GM12878 (cell line): ENCODE measurements at regions not wholly inside any gene's neighbourhood (a gene's known extent, or its start where the extent isn't known, plus 50 kb on each side); places are given as distances from the start of the nearest gene placed in this dataset.

Experiments used
- BHLHE40 ChIP-seq, 2 experiments: fragments of 450-650 bp in 1 of 2; IDR thresholded peaks; 2 replicates each; pipeline ENCODE4 v1.6.1; 2011 to 2017; ENCODE audit warnings: low read depth in 2 of 2, borderline replicate concordance in 1 of 2, improper control_type of control experiment in 1 of 2, low read length in 1 of 2, mild to moderate bottlenecking in 1 of 2
- CHD4 ChIP-seq: fragments of 200-600 bp; sonication (generic); IDR thresholded peaks from 2 replicates; pipeline ENCODE4 v1.6.1; 2016; ENCODE audit warnings: mild to moderate bottlenecking
- EGR1 ChIP-seq, 2 experiments: IDR thresholded peaks; 1 replicate in 1 of 2; 2 replicates in 1 of 2; pipeline ENCODE4 v1.6.1; 2011 to 2012; ENCODE audit warnings: low read depth in 2 of 2, low read length in 2 of 2, borderline replicate concordance in 1 of 2, mild to moderate bottlenecking in 1 of 2, moderate library complexity in 1 of 2
- ELK1 ChIP-seq: IDR thresholded peaks from 2 replicates; pipeline ENCODE4 v1.6.1; 2012; ENCODE audit warnings: low read depth, low read length, improper control_type of control experiment
- PRDM15 ChIP-seq: fragments of 450-650 bp; formaldehyde crosslinking; IDR thresholded peaks from 2 replicates; pipeline ENCODE4 v1.4.0; 2020; ENCODE audit warnings: mild to moderate bottlenecking, moderate library complexity
- SRF ChIP-seq, 2 experiments: IDR thresholded peaks; 2 replicates each; pipeline ENCODE4 v1.6.1; 2011; ENCODE audit warnings: low read depth in 2 of 2, low read length in 2 of 2, mild to moderate bottlenecking in 1 of 2, moderate library complexity in 1 of 2
- STAT3 ChIP-seq: IDR thresholded peaks from 2 replicates; pipeline ENCODE4 v1.6.1; 2011; ENCODE audit warnings: low read depth, low read length, improper control_type of control experiment
- TCF12 ChIP-seq: IDR thresholded peaks from 2 replicates; pipeline ENCODE4 v1.6.1; 2011; ENCODE audit warnings: low read depth, mild to moderate bottlenecking, low read length
- YY1 ChIP-seq: IDR thresholded peaks from 2 replicates; pipeline ENCODE4 v1.6.1; 2011; ENCODE audit warnings: low read depth, mild to moderate bottlenecking, low read length
- ZBTB11 ChIP-seq: fragments of 450-650 bp; formaldehyde crosslinking; IDR thresholded peaks from 2 replicates; pipeline ENCODE4 v1.5.0; 2022; ENCODE audit warnings: mild to moderate bottlenecking, missing genetic modification characterization
- ZNF622 ChIP-seq: fragments of 450-650 bp; IDR thresholded peaks from 2 replicates; pipeline ENCODE4 v1.6.1; 2017; ENCODE audit warnings: mild to moderate bottlenecking, inconsistent platforms
- TF ChIP-seq, protein P1 (sequence below): IDR thresholded peaks from 2 replicates; pipeline ENCODE4 v1.6.1; 2011; ENCODE audit warnings: low read depth, low read length, improper control_type of control experiment, borderline replicate concordance
- TF ChIP-seq, protein P2 (sequence below): fragments of 450-650 bp; IDR thresholded peaks from 2 replicates; pipeline ENCODE4 v1.6.1; 2017; ENCODE audit warnings: mild to moderate bottlenecking, low read depth, inconsistent platforms; ENCODE audit not compliant: poor library complexity, severe bottlenecking
- TF ChIP-seq, protein P3 (sequence below): fragments of 450-650 bp; IDR thresholded peaks from 2 replicates; pipeline ENCODE4 v1.6.1; 2018; ENCODE audit warnings: mild to moderate bottlenecking, low read depth, moderate library complexity; ENCODE audit not compliant: partially characterized antibody

DNA sequence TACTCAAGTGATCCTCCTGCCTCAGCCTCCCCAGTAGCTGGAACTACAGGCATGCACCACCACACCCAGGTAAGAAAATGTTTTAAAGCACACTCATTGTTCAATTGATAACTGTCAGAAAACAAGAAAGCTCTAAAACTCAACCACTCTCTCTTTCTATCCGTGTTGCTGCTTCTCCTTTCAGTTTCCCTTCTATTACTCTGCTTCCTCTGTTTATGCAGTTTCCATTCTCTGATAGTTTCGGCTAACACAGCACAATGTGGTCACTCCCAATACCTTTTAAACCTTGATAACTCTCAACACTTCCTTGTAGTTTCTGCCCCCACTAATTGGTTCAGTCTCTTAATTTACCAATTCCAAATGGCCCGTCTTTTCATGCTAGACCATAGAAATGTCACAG is 59.2 kb upstream of the NR4A3 start (continued):
- TF ChIP-seq, protein P1, sequence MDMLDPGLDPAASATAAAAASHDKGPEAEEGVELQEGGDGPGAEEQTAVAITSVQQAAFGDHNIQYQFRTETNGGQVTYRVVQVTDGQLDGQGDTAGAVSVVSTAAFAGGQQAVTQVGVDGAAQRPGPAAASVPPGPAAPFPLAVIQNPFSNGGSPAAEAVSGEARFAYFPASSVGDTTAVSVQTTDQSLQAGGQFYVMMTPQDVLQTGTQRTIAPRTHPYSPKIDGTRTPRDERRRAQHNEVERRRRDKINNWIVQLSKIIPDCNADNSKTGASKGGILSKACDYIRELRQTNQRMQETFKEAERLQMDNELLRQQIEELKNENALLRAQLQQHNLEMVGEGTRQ: no peak
- TF ChIP-seq EGR1 (IDR thresholded peaks at IDR 0.05; ENCODE audit: borderline replicate concordance in 1 of 2, low read depth in 2 of 2, low read length in 2 of 2): peak in 1 of 2 experiments; percentile 30; a peak in 1 of 3 replicates
- no peak for TF ChIP-seq TCF12
- TF ChIP-seq ELK1: no peak
- TF ChIP-seq, protein P2, sequence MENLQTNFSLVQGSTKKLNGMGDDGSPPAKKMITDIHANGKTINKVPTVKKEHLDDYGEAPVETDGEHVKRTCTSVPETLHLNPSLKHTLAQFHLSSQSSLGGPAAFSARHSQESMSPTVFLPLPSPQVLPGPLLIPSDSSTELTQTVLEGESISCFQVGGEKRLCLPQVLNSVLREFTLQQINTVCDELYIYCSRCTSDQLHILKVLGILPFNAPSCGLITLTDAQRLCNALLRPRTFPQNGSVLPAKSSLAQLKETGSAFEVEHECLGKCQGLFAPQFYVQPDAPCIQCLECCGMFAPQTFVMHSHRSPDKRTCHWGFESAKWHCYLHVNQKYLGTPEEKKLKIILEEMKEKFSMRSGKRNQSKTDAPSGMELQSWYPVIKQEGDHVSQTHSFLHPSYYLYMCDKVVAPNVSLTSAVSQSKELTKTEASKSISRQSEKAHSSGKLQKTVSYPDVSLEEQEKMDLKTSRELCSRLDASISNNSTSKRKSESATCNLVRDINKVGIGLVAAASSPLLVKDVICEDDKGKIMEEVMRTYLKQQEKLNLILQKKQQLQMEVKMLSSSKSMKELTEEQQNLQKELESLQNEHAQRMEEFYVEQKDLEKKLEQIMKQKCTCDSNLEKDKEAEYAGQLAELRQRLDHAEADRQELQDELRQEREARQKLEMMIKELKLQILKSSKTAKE: no peak
- no peak for TF ChIP-seq ZBTB11 (CRISPR knock-in tag)
- TF ChIP-seq, protein P3, sequence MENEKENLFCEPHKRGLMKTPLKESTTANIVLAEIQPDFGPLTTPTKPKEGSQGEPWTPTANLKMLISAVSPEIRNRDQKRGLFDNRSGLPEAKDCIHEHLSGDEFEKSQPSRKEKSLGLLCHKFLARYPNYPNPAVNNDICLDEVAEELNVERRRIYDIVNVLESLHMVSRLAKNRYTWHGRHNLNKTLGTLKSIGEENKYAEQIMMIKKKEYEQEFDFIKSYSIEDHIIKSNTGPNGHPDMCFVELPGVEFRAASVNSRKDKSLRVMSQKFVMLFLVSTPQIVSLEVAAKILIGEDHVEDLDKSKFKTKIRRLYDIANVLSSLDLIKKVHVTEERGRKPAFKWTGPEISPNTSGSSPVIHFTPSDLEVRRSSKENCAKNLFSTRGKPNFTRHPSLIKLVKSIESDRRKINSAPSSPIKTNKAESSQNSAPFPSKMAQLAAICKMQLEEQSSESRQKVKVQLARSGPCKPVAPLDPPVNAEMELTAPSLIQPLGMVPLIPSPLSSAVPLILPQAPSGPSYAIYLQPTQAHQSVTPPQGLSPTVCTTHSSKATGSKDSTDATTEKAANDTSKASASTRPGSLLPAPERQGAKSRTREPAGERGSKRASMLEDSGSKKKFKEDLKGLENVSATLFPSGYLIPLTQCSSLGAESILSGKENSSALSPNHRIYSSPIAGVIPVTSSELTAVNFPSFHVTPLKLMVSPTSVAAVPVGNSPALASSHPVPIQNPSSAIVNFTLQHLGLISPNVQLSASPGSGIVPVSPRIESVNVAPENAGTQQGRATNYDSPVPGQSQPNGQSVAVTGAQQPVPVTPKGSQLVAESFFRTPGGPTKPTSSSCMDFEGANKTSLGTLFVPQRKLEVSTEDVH: no peak
- TF ChIP-seq BHLHE40 (IDR thresholded peaks at IDR 0.05; ENCODE audit: borderline replicate concordance in 1 of 2, low read depth in 2 of 2, low read length in 1 of 2): 0 out of 4 replicates have a peak, but pooled peaks of 1 of the 2 experiments have one; percentile 13
- no peak for TF ChIP-seq SRF (IDR thresholded peaks at IDR 0.05; ENCODE audit: low read depth in 2 of 2, low read length in 2 of 2)
- TF ChIP-seq STAT3: no peak
- no peak for TF ChIP-seq PRDM15 (CRISPR knock-in tag)
- no peak for TF ChIP-seq CHD4
- TF ChIP-seq YY1: no peak
- TF ChIP-seq ZNF622: no peak
